DMS79 treated with DMSO at 0.1 percent for 48 hours (cell line): ENCODE measurements at regions not wholly inside any gene's neighbourhood (a gene's known extent, or its start where the extent isn't known, plus 50 kb on each side); places are given as distances from the start of the nearest gene placed in this dataset.

Experiments
- DNase-seq: peaks from one replicate; lab custom pipeline; 2025; lab: John Stamatoyannopoulos, UW

GRCh38 chr15:95912280-95912625 lies 418.2 kb upstream of the NR2F2 start:
- no peak for DNase-seq

GRCh38 chr15:95912728-95913127 lies 417.8 kb upstream of the NR2F2 start:
- no peak for DNase-seq

- DNase-seq, result no peak
These were observed 413.9 kb upstream of the NR2F2 start for GRCh38 chr15:95916568-95916967.

- DNase-seq, result no peak
These were observed 412.0 kb upstream of the NR2F2 start for GRCh38 chr15:95918525-95918924.

GRCh38 chr15:95919460-95919859 lies 411.0 kb upstream of the NR2F2 start:
- no peak for DNase-seq

GRCh38 chr15:95921404-95921803 lies 409.1 kb upstream of the NR2F2 start:
- DNase-seq, result no peak

- DNase-seq, result no peak
These were observed 408.1 kb upstream of the NR2F2 start for GRCh38 chr15:95922431-95922830.

GRCh38 chr15:95923792-95924191 lies 406.7 kb upstream of the NR2F2 start:
- DNase-seq, result no peak

GRCh38 chr15:95928822-95929221 lies 401.7 kb upstream of the NR2F2 start:
- no peak for DNase-seq

GRCh38 chr15:95929232-95929846 lies 401.2 kb upstream of the NR2F2 start:
- no peak for DNase-seq

GRCh38 chr15:95930659-95931375 lies 399.7 kb upstream of the NR2F2 start:
- DNase-seq, result no peak

GRCh38 chr15:95931619-95932018 lies 398.9 kb upstream of the NR2F2 start:
- DNase-seq, result no peak

GRCh38 chr15:95932141-95932540 lies 398.4 kb upstream of the NR2F2 start:
- DNase-seq, result no peak

GRCh38 chr15:95932676-95933075 lies 397.8 kb upstream of the NR2F2 start:
- no peak for DNase-seq

GRCh38 chr15:95935852-95936251 lies 394.6 kb upstream of the NR2F2 start:
- DNase-seq, result no peak

GRCh38 chr15:95937128-95937528 lies 393.4 kb upstream of the NR2F2 start:
- no peak for DNase-seq

- no peak for DNase-seq
These were observed 390.0 kb upstream of the NR2F2 start for GRCh38 chr15:95940431-95940985.

- DNase-seq, result no peak
These were observed 386.3 kb upstream of the NR2F2 start for GRCh38 chr15:95944193-95944592.

GRCh38 chr15:95944661-95945255 lies 385.7 kb upstream of the NR2F2 start:
- no peak for DNase-seq

- DNase-seq, result no peak
These were observed 384.3 kb upstream of the NR2F2 start for GRCh38 chr15:95946241-95946640.

GRCh38 chr15:95946926-95947325 lies 383.6 kb upstream of the NR2F2 start:
- no peak for DNase-seq

GRCh38 chr15:95948411-95948810 lies 382.1 kb upstream of the NR2F2 start:
- no peak for DNase-seq

GRCh38 chr15:95953032-95953431 lies 377.5 kb upstream of the NR2F2 start:
- no peak for DNase-seq
